ELR (cell line): ENCODE measurements at regions not wholly inside any gene's neighbourhood (a gene's known extent, or its start where the extent isn't known, plus 50 kb on each side); places are given as distances from the start of the nearest gene placed in this dataset.

Experiments used
- DNase-seq: peaks from one replicate; pipeline ENCODE4 v3.0.0-alpha.2; 2015; ENCODE audit warnings: low read depth

DNA sequence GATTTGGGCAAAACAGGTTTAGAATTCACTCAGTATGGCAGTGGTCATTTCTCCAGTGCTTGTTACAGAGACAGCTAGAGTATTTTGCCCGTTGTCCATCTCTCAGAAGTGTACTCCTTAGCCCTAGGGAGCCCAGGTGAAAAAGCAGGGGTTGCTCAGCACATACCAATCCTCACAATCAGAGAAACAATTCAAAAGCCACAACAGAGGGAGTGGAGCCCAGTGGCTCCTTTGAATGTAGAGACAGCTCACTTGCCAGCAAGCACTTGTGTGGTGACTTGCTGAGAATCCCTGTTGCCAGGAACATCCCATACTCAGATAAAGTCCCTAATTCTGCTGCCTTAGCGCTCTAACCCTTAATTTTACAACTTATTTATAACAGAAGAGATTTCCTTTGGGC, 1488.3 kb downstream of the RPA4 start:
- DNase-seq, result no peak

GRCh38 chrX:98379134-98379533, 1495.4 kb downstream of the RPA4 start:
- no peak for DNase-seq

GRCh38 chrX:98380106-98380505, 1496.4 kb downstream of the RPA4 start:
- DNase-seq, result no peak

- no peak for DNase-seq
These were observed 1496.8 kb downstream of the RPA4 start for GRCh38 chrX:98380556-98380955.

GRCh38 chrX:98398542-98398941, 1514.8 kb downstream of the RPA4 start:
- no peak for DNase-seq

- DNase-seq, result no peak
These were observed 1521.7 kb downstream of the RPA4 start for GRCh38 chrX:98405376-98405775.

GRCh38 chrX:98407584-98407983, 1523.9 kb downstream of the RPA4 start:
- no peak for DNase-seq

DNA sequence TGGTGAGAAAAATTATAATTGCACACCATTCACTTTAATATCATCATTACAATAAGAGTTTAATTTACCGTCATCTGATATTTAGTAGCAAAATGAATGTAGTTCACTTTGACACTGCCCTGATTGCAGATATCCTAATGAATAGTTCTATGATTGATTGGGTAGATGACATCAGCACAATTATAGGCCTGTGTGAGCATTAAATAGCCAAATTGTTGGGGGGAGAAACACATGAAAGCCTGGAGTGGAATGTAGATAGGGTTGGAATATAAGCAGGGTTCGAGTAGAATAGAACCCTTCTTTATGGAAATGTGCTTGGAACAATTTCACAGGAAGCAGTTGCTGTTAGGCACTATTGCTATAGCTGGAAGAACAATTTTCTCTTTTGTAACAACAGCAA, 1526.2 kb downstream of the RPA4 start:
- DNase-seq, result no peak

GRCh38 chrX:98412058-98412457, 1528.3 kb downstream of the RPA4 start:
- no peak for DNase-seq

DNA sequence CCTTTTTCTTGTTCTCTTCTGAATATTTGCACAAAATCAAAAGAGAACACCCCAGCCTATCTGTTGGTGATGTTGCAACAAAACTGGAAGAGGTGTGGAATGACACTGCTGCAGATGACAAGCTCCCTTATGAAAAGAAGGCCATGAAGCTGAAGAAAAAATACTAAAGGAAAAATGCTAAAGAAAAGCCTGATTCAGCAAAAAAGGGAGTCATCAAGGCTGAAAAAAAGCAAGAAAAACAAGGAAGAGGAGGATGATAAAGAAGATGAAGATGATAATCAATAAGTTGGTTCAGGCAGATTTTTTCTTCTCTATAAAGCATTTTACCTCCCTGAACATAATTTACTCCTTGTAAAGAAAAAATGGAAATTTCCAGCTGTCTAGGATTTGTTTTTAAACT, 1538.8 kb downstream of the RPA4 start:
- DNase-seq, result no peak

DNA sequence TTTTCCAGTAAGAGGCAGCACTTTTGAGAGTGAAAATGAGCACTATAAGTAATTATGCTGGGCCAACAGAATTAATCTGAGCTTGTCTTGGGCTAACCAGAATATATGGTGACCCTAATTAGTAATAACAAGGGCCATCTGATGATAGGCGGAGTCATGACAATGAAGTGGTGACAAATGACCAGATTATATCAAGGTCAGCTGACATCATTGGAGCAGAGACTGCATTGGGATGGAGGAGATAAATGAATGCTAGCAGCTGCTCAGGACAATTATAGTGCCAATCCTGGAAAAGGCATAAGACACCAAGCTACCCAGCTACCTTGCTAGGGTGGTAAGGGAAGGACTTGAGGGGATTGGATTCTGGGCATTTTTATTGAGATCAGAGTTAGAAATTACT, 1548.7 kb downstream of the RPA4 start:
- no peak for DNase-seq

- no peak for DNase-seq
These were observed 1564.8 kb downstream of the RPA4 start for GRCh38 chrX:98448524-98448923.

DNA sequence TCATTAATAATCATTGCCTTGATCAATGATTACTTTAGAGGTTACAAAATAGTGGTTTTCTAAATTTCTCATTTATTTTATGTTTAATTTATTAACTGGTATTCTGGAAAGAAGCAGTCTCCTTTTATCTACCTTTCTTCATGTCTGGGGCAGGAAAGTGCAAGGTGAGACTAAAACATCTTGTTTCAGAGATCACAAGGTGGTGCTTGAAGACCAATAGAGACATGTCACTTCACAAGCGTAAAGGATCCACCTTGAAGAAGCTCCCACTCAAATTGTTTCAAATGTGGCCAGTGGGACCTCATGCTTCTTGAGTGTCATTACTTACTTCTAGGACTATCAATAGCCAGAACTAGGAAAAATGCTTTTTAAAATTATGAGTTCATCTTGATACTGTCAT, 1568.7 kb downstream of the RPA4 start:
- no peak for DNase-seq

DNA sequence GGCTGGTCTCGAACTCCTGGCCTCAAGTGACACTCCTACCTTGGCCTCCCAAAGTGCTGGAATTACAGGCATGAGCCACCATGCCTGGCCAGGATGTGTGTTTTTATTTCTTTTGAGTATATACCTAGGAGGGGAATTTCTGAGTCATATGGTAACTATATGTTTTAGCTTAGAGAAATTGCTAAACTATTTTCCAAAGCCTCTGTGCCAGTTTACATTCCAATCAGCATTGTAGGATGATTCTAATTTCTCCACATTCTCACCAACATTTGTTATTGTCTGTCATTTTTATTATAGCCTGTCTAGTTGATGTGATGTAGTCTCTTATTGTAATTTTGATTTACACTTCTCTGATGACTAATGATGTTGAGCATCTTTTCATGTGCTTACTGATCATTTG, 1576.0 kb downstream of the RPA4 start:
- DNase-seq, result no peak

- DNase-seq, result no peak
These were observed 1596.9 kb downstream of the RPA4 start for GRCh38 chrX:98480606-98481005.

GRCh38 chrX:98481636-98482035, 1597.9 kb downstream of the RPA4 start:
- no peak for DNase-seq

GRCh38 chrX:98490670-98491069, 1607.0 kb downstream of the RPA4 start:
- no peak for DNase-seq

DNA sequence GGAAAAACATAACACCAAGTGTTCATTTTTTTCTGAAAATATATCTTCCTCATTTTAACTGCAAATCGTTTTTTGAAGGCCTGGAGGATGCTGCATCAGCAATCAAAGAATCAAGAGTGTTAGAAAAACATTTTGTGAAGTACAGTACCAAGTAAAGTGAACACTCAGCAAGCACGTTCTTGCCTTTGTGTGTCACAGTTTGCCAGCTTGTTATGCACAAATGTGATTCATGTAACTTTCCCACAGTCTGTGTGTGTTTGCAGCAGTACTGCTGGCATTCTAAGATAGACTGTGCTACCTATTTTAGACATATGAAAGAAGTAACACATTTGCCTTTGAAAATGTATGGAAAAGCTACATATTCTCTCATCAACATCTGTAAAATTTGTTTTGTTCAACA, 1617.7 kb downstream of the RPA4 start:
- no peak for DNase-seq

- no peak for DNase-seq
These were observed 1623.2 kb downstream of the RPA4 start for GRCh38 chrX:98506907-98507306.

GRCh38 chrX:98514032-98514431, 1630.3 kb downstream of the RPA4 start:
- no peak for DNase-seq

DNA sequence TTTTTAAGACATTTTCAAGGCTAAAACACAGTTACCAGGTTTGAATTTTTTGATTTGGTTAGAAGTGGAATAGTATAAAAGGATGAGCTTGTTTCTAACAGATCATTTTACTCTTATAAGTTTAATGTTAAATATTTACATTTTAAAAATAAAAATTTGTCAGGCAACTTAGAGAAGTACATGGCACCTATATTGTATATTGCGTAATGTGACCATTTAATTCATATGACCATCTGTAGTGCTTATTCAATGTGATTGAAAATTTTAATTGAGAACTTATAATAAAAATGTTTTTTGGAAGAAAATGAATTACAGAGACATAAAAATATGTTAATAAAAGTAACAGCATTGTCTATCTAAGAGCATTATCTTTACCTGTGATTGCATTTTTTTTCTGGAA, 1632.4 kb downstream of the RPA4 start:
- DNase-seq, result no peak

GRCh38 chrX:98523026-98523425, 1639.3 kb downstream of the RPA4 start:
- DNase-seq, result no peak

GRCh38 chrX:98523521-98523920, 1639.8 kb downstream of the RPA4 start:
- no peak for DNase-seq

DNA sequence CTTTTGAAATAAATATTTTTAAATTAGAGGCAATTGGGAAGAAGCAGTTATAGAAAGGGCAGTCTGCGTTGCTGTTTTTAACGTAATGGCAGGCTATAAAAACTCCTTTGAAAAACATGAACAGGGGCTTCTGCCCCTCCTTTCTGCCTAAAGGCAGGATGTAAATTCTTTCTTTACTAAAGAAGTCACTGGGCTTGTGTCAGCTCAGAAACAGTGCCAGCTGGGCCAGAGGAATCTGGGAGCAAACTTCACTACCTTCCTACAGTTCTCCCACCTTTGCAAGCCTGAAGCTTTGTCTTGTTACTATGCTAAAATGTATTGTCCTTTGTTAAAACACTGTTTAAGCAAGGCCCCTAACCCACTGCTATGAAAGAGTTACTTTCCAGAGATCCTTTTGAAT, 1664.8 kb downstream of the RPA4 start:
- no peak for DNase-seq

DNA sequence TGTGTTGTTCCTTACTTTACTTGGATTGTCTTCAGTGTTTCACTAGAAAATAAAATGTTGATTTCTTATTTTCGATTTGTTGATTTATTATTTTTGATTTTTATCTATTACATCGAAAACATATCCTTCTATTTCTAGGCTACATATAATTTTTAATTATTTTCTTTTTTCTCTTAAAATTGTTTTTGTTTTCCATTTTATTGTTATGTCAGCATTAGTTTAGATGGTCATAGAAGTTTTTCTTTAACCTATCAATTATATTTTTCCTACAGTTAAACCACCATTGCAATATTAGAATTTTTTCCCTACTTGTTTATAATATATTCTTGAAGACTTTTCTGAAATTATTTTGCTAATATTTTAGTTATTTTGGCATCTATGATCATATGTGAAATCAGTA, 1685.1 kb downstream of the RPA4 start:
- DNase-seq, result no peak
